Astrocyte of the cerebellum (primary cell): ENCODE measurements at regions not wholly inside any gene's neighbourhood (a gene's known extent, or its start where the extent isn't known, plus 50 kb on each side); places are given as distances from the start of the nearest gene placed in this dataset.

ENCODE experiments used
- DNase-seq: peaks from one replicate; pipeline ENCODE4 v3.0.0-alpha.2; 2011; ENCODE audit warnings: low read depth
- H3K4me3 ChIP-seq: 2 replicates; pipeline ENCODE4 v1.5.1; 2011; ENCODE audit warnings: mild to moderate bottlenecking, low read depth, low read length, moderate library complexity
- CTCF ChIP-seq: IDR thresholded peaks from 2 replicates; pipeline ENCODE4 v1.5.1; 2012; ENCODE audit warnings: low read length, low read depth, moderate library complexity, mild to moderate bottlenecking; ENCODE audit errors: missing control alignments
- in situ Hi-C: cut with HindIII; loops from 2 replicates; pipeline ENCODE4 v1.10.0; 2017; ENCODE audit warnings: low sequenced_read_pairs

GRCh38 chr6:87830907-87831306 lies 128.9 kb upstream of the AKIRIN2 start:
- DNase-seq, result no peak
- in situ Hi-C loops, result no loop called here
- TF ChIP-seq CTCF, result no peak
- H3K4me3 ChIP-seq, result no peak overlapping the region

- no peak overlapping the region for H3K4me3 ChIP-seq
- in situ Hi-C loops, result no loop called here
- no peak for DNase-seq
- TF ChIP-seq CTCF, result no peak
Measured at GRCh38 chr6:87829622-87830121, 127.6 kb upstream of the AKIRIN2 start.

- H3K4me3 ChIP-seq, result no peak overlapping the region
- in situ Hi-C loops, result no loop called here
- TF ChIP-seq CTCF, result no peak
- DNase-seq, result no peak
Measured at GRCh38 chr6:87828044-87828443, 126.0 kb upstream of the AKIRIN2 start.

GRCh38 chr6:87827346-87827745 lies 125.3 kb upstream of the AKIRIN2 start:
- H3K4me3 ChIP-seq, result no peak overlapping the region
- DNase-seq, result no peak
- in situ Hi-C loops, result no loop called here
- TF ChIP-seq CTCF, result no peak

- no peak for TF ChIP-seq CTCF
- no peak overlapping the region for H3K4me3 ChIP-seq
- peak; percentile 9 for DNase-seq
- in situ Hi-C loops, result no loop called here
Measured at GRCh38 chr6:87826424-87826823, 124.4 kb upstream of the AKIRIN2 start.

GRCh38 chr6:87825821-87826221 lies 123.8 kb upstream of the AKIRIN2 start:
- in situ Hi-C loops, result no loop called here
- DNase-seq, result no peak
- no peak overlapping the region for H3K4me3 ChIP-seq
- no peak for TF ChIP-seq CTCF
